IgD-negative memory B cell (primary cell): ENCODE measurements at regions not wholly inside any gene's neighbourhood (a gene's known extent, or its start where the extent isn't known, plus 50 kb on each side); places are given as distances from the start of the nearest gene placed in this dataset.

Experiments used
- H3K27ac Mint-ChIP-seq, 3 donors: one replicate each; pipeline ENCODE4 v1.8.0; 2020 to 2022; ENCODE audit warnings: mild to moderate bottlenecking in 3 of 3, mixed read lengths in 3 of 3, moderate library complexity in 1 of 3
- H3K27me3 Mint-ChIP-seq: one replicate; pipeline ENCODE4 v1.8.0; 2021; ENCODE audit warnings: mixed read lengths
- H3K36me3 Mint-ChIP-seq: one replicate; pipeline ENCODE4 v1.8.0; 2020; ENCODE audit warnings: mild to moderate bottlenecking, mixed read lengths
- H3K4me1 Mint-ChIP-seq, 3 donors: one replicate each; pipeline ENCODE4 v1.8.0; 2020 to 2022; ENCODE audit warnings: mixed read lengths in 3 of 3, mild to moderate bottlenecking in 1 of 3
- H3K4me3 Mint-ChIP-seq, 4 donors: one replicate each; pipeline ENCODE4 v1.8.0; 2020 to 2022; ENCODE audit warnings: mild to moderate bottlenecking in 4 of 4, mixed read lengths in 4 of 4, moderate library complexity in 3 of 4
- H3K9me3 Mint-ChIP-seq, 3 donors: one replicate each; pipeline ENCODE4 v1.8.0; 2020 to 2021; ENCODE audit warnings: mixed read lengths in 3 of 3, mild to moderate bottlenecking in 1 of 3

DNA sequence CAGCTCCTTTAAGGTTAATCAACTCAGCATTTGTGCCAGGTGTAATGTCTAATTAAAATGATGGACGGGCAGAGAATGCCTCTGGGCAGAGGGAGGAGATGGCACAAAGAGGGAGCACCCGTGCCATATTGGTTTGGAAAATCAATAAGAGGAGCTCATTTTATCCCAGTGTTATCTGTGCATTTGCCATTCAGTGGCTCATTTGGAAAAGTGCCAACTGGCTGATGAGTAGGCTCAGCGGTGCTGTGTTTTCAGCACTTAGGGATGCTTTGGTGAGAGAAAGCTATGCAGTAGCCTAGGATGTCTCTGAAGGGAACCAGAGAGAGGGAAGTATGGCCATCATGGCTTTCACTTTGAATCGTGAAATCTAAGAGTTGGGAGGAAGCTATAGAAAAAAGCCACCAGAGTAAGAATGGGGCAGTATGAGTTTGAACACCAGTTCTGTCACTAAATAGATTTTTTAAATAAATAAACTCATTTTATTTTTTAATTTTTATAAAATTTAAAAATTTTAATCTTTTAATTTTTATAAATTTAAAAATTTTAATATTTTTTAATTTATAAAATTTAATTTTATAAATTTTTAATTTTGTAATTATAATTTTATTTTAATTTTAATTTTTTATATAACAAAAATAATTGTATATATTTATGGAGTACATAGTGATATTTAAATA is 472.8 kb downstream of the BRINP1 start:
- Mint-ChIP-seq H3K36me3 (no peaks in the 10 kb centered on the region), H3K27me3 (no peaks in the 10 kb centered on the region), H3K4me1 (no peaks in the 10 kb centered on the region), H3K9me3 (peaks cover 0 to under 1% (median 0%) of the 10 kb centered on the region in 3 donors), H3K27ac (no peak overlapping the region), H3K4me3 (no peak overlapping the region)

DNA sequence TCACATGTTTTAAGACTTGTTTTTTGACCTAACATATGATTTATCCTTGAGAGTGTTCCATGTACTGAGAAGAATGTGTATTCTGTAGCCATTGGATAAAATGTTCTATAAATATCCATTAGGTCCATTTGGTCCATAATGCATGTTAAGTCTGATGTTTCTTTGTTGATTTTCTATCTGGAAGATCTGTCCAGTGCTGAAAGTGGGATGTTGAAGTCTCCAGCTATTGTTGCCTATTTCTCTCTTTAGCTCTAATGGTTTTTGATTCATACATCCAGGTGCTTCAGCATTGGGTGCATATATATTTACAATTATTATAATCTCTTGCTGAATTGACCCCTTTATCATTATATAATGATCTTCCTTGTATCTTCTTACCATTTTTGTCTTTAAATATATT is 451.1 kb downstream of the BRINP1 start:
- Mint-ChIP-seq H3K9me3 (peaks cover 7 to 17% (median 13%) of the 10 kb centered on the region in 3 donors), H3K4me1 (no peaks in the 10 kb centered on the region), H3K36me3 (peaks cover 2% of the 10 kb centered on the region), H3K27me3 (no peaks in the 10 kb centered on the region), H3K27ac (no peak overlapping the region), H3K4me3 (no peak overlapping the region)

DNA sequence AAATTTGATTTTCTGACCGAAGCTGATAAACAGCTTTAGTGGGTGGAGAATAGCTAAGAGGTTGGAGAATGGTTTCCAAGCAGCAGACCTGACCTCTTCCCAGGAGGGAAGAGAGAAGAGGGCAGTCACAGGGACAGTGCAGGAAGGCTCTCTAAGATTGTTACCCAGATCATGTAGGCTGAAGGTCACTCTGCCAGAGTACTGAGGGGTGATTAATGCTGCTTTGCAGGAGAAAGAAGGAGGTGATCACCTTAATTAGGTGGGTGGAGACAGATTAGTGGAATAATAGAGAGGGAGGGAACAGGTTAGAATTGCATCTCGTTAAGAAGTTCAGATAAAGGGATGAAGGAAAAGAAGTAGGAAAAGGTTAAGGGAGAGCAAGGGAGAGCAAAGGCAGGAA is 440.5 kb downstream of the BRINP1 start:
- H3K9me3 Mint-ChIP-seq: no peaks in the 10 kb centered on the region
- H3K4me1 Mint-ChIP-seq: no peaks in the 10 kb centered on the region
- no peaks in the 10 kb centered on the region for H3K27me3 Mint-ChIP-seq
- H3K36me3 Mint-ChIP-seq: no peaks in the 10 kb centered on the region
- no peak overlapping the region for H3K4me3 Mint-ChIP-seq
- H3K27ac Mint-ChIP-seq: no peak overlapping the region

DNA sequence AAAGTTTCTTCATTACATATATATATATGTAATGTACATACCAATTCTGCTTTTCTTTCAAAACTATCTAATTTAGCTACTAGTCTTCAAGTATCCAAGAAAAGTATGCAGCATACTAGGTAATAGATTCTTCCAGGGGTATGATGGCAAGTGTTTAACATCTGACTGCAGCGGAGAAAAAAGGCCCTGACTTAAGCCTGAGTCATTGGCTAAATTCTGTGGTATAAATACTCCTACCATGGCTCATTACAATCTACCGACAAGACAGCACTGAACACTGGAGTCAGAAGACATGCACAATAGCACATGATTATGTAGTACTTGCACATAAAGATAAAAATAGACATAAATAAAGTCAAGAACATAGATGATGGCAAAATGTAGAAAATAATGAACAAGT is 439.9 kb downstream of the BRINP1 start:
- no peaks in the 10 kb centered on the region for H3K36me3 Mint-ChIP-seq

DNA sequence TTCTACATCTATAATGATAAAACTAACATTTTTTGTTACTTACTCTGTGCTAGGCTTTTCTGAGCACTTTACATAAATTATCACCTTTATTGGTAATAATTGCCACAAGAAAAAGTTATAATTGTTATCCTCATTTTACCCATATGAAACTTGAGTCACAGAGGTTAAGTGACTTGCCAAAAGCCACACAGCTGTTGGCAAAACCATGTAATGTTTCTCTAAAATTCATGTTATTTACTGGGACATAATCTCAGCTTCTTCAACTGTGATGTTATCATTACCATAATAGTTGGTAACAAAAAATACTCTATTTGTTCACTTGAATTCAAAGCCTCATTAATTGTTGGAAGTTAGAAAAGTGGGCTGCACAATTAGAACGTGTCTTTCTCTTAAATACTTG is 437.3 kb downstream of the BRINP1 start:
- Mint-ChIP-seq H3K4me1 (no peaks in the 10 kb centered on the region), H3K9me3 (peaks cover 0 to 6% (median 2%) of the 10 kb centered on the region in 3 donors), H3K36me3 (no peaks in the 10 kb centered on the region), H3K27ac (no peak overlapping the region), H3K27me3 (no peaks in the 10 kb centered on the region), H3K4me3 (no peak overlapping the region)

More for the DNA sequence above, 439.9 kb downstream of the BRINP1 start:
- Mint-ChIP-seq H3K9me3 (peaks cover 0 to 5% (median 2%) of the 10 kb centered on the region in 3 donors), H3K4me1 (no peaks in the 10 kb centered on the region), H3K4me3 (no peak overlapping the region), H3K27ac (no peak overlapping the region), H3K27me3 (no peaks in the 10 kb centered on the region)

DNA sequence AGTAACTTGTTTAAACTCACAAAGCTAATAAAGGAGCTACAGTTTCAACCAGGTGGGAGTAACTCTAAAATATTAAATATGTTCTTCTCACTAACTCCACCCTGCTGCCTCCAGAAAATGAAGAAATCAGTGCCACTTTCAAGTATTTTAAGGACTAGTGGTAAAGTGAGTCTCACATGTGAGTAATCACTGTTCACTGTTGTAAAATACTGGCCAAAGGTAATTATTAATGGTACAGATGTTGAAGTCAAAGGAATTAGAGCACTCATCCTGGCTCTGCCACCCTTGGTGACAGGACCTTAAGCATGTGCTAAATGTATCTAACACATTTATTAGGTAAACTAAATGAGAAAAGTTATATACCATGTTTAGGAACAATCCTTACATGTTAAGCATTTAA is 430.7 kb downstream of the BRINP1 start:
- H3K9me3 Mint-ChIP-seq: peaks cover 0 to 15% (median 3%) of the 10 kb centered on the region in 3 donors
- no peaks in the 10 kb centered on the region for H3K36me3 Mint-ChIP-seq
- no peak overlapping the region for H3K27ac Mint-ChIP-seq
- H3K4me3 Mint-ChIP-seq: no peak overlapping the region
- H3K27me3 Mint-ChIP-seq: no peaks in the 10 kb centered on the region
- no peaks in the 10 kb centered on the region for H3K4me1 Mint-ChIP-seq

DNA sequence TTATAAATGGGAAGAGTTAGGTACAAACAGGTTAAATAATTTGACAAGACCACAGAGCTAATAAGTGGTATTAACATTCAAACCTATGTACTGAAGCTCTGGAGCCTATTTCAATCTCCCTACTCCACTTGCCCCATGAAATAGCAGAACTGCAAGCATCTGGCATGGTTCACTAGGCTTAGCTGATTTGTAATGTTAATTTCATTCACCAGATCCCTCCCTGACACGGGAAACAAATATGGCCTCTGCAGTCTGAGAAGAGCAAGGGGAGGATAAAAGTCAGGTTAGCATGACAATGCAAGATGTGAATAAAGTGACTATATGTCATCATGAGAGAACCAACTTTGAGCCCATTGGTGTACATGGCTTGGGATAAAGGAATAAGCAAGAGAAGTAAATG is 428.8 kb downstream of the BRINP1 start:
- no peaks in the 10 kb centered on the region for H3K4me1 Mint-ChIP-seq
- no peaks in the 10 kb centered on the region for H3K27me3 Mint-ChIP-seq
- H3K36me3 Mint-ChIP-seq: no peaks in the 10 kb centered on the region
- peaks cover 1 to 9% (median 2%) of the 10 kb centered on the region in 3 donors for H3K9me3 Mint-ChIP-seq
- no peak overlapping the region for H3K4me3 Mint-ChIP-seq
- no peak overlapping the region for H3K27ac Mint-ChIP-seq

DNA sequence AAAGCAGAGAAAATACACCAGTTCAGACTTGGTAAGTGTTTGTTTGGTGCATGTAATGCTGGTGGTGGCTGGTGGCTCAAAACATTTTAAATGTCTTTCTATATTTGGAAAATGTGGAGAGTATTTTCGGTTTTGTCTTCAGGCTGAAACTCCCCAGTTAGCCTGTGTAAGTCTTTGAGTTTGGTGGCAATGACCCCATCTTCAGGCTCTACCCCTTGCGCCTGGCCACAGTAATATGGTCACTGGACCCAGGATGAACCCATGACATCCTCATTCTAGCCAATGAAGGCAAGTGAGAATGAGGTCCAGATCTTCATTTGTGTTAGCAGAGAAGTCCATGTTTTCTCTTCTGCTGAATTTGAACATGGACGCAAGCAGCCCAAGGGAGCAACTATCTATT is 422.6 kb downstream of the BRINP1 start:
- no peak overlapping the region for H3K27ac Mint-ChIP-seq
- H3K4me3 Mint-ChIP-seq: no peak overlapping the region
- peaks cover 0 to 4% (median 3%) of the 10 kb centered on the region in 3 donors for H3K9me3 Mint-ChIP-seq
- H3K36me3 Mint-ChIP-seq: no peaks in the 10 kb centered on the region
- no peaks in the 10 kb centered on the region for H3K4me1 Mint-ChIP-seq
- H3K27me3 Mint-ChIP-seq: no peaks in the 10 kb centered on the region

DNA sequence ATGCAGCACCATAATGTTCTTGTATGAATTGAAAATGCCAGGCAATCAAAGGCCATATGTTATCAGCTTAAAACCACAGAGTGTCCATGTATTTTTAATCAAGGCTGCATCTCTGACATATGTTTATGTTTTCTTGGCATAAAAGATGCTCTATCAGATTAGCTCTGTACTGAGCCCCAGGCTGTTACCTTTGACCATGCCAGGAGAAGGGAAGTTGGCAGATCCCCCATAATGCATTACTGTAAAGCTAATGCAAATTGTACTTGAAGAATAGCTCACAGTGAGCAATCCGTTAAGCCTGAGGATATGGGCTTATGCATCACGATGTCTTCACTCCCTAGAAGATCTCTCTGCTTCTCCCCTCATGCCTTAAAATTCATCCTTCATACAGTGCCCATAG is 414.4 kb downstream of the BRINP1 start:
- Mint-ChIP-seq H3K27ac (no peak overlapping the region), H3K4me3 (no peak overlapping the region)

DNA sequence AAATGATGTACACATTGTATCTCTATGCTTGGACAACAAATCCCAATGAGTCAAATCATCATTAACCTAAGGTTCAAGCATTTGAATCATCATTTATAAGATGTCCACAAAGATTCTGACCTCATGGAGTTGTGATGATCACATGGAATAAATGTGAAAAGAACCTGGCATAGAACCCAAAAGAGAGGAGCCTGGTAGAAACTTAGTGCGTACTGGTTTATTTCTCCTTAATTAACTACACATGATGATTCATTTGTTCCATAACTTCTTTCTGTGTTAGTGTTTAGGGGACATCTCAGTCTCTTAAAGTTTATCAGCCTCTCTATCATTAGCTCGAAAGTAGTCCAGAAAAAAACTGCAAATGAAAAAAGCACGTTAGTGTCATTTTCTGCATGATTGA is 411.6 kb downstream of the BRINP1 start:
- H3K27me3 Mint-ChIP-seq: no peaks in the 10 kb centered on the region
- no peak overlapping the region for H3K27ac Mint-ChIP-seq
- H3K4me3 Mint-ChIP-seq: no peak overlapping the region
- H3K36me3 Mint-ChIP-seq: no peaks in the 10 kb centered on the region
- peaks cover 3 to 7% (median 3%) of the 10 kb centered on the region in 3 donors for H3K9me3 Mint-ChIP-seq
- H3K4me1 Mint-ChIP-seq: no peaks in the 10 kb centered on the region

More for the DNA sequence above, 414.4 kb downstream of the BRINP1 start:
- H3K27me3 Mint-ChIP-seq: no peaks in the 10 kb centered on the region
- H3K36me3 Mint-ChIP-seq: no peaks in the 10 kb centered on the region
- peaks cover 3 to 11% (median 6%) of the 10 kb centered on the region in 3 donors for H3K9me3 Mint-ChIP-seq
- H3K4me1 Mint-ChIP-seq: no peaks in the 10 kb centered on the region

DNA sequence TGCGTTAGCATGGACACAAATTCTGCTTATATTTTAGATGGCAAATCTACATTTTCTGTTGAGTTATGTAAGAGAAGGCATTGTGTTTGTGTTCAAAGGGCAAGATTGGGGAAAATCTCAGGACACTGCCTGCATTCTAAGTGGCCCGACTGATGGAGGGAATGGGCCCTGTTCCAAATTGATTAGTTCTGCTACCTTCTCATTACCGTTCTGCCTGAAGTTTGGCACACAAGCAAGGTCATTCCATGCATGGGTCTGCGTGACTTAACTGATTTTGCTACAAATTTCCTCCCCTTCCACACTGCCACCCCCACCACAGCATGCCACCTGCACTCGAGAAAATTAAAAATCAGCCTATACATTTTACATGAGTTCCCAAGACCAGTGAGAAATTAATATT is 409.9 kb downstream of the BRINP1 start:
- Mint-ChIP-seq H3K4me3 (no peak overlapping the region), H3K36me3 (no peaks in the 10 kb centered on the region), H3K9me3 (peaks cover 3 to 7% (median 3%) of the 10 kb centered on the region in 3 donors), H3K4me1 (no peaks in the 10 kb centered on the region), H3K27ac (no peak overlapping the region), H3K27me3 (no peaks in the 10 kb centered on the region)

DNA sequence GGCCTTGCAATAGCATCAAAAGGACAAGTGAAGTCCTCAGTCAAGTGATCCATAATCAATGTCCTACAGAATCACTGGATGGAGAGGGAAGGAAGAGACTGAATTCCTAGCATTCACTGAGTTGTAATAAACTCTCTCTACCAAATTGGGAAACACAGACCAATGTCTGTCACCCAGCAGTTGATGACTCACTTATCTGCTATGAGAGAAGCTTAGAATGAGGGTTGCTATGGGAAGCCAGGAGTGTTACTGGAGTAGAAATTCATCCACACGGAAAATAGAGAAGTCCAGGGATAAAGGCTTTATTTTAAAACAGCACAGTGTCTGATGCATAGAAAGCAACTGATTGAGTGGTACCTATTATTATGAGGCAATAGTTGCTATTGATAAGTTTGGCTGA is 407.4 kb downstream of the BRINP1 start:
- H3K4me1 Mint-ChIP-seq: no peaks in the 10 kb centered on the region
- no peaks in the 10 kb centered on the region for H3K27me3 Mint-ChIP-seq
- H3K27ac Mint-ChIP-seq: no peak overlapping the region
- no peaks in the 10 kb centered on the region for H3K36me3 Mint-ChIP-seq
- peaks cover 0 to 3% (median 1%) of the 10 kb centered on the region in 3 donors for H3K9me3 Mint-ChIP-seq
- H3K4me3 Mint-ChIP-seq: no peak overlapping the region

DNA sequence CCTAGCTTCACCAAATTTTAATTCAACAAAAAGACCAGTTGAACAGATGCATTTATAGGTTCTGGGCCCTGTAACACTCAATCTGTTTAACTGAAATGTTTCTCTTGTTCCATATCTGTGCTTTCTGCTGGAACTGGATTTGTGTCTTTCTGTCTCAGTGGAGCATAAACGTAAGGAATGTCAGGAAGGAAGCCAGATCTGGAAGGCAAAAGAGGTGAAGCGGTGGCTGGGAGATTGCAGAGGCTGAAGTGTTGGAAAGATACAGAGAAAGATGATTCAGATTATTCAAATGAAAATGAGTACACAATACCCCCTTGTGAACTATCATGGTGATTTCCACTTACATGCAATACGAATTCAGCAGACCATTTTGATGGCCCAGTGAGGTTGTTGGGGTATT is 406.8 kb downstream of the BRINP1 start:
- Mint-ChIP-seq H3K27ac (no peak overlapping the region), H3K4me1 (no peaks in the 10 kb centered on the region), H3K4me3 (no peak overlapping the region), H3K36me3 (no peaks in the 10 kb centered on the region), H3K9me3 (peaks cover 0 to 3% (median 0%) of the 10 kb centered on the region in 3 donors), H3K27me3 (no peaks in the 10 kb centered on the region)

DNA sequence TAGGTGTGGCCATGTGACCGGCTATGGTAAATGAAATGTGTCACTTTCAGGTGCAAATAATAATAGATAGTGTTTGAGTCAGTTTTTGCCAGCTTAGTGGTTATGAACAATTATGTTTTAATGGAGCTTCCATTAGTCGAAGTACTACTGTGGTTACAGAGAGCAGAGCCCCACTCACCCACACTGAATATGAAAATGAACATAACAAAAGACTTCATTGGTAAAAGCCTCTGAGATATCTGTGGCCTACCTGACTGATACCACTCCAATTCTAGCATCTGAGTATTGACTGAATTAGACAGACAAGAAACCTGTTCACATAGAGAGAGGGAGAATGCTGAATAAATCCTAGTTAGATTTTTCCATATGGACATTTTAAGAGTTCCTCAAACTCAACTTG is 405.6 kb downstream of the BRINP1 start:
- H3K36me3 Mint-ChIP-seq: no peaks in the 10 kb centered on the region
- H3K4me3 Mint-ChIP-seq: no peak overlapping the region
- H3K9me3 Mint-ChIP-seq: peaks cover 0 to 3% (median 0%) of the 10 kb centered on the region in 3 donors
- H3K4me1 Mint-ChIP-seq: no peaks in the 10 kb centered on the region
- H3K27me3 Mint-ChIP-seq: no peaks in the 10 kb centered on the region
- H3K27ac Mint-ChIP-seq: no peak overlapping the region

DNA sequence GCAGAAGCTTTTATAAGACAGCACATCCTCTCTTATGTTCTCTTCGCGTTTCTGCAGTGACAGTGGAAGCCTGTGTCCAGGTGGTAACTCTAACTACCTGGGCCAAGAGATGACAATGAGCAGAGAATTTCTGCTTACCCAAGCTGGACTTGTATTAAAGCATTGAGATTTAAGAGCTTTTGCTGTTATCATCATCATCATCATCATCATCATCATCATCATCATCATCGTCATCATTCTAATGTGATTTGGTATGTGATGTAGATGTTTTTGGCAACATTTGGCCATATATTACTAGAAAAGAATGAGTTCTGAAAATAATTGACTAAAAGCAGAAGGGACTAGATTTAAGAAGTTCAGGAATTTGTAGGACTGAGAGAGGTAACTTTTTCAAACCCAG is 401.3 kb downstream of the BRINP1 start:
- H3K27ac Mint-ChIP-seq: no peak overlapping the region

DNA sequence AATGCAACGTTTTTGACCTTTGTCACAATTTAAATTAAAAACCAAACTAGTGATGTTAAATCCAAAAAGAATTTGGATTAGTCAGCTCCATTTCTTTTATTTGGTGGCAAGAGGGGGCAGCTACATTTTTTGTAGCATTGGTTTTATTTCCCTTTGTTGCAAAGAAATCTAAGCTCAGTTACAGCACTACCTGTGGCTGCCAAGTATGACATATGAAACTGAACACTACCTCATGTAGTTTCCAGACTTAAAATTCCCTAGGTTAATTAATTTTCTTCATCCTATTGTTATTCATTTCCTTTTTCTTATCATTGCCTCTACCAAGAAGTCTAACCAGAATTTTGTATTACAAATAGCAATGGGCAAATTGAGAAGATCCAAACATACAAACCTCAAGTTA is 393.5 kb downstream of the BRINP1 start:
- peaks cover under 1% of the 10 kb centered on the region for H3K36me3 Mint-ChIP-seq
- H3K27ac Mint-ChIP-seq: no peak overlapping the region
- H3K9me3 Mint-ChIP-seq: peaks cover under 1 to 12% (median 4%) of the 10 kb centered on the region in 3 donors
- H3K4me1 Mint-ChIP-seq: no peaks in the 10 kb centered on the region
- H3K4me3 Mint-ChIP-seq: no peak overlapping the region
- H3K27me3 Mint-ChIP-seq: no peaks in the 10 kb centered on the region

More for the DNA sequence above, 401.3 kb downstream of the BRINP1 start:
- H3K4me1 Mint-ChIP-seq: no peaks in the 10 kb centered on the region
- H3K9me3 Mint-ChIP-seq: peaks cover 0 to 6% (median 2%) of the 10 kb centered on the region in 3 donors
- H3K36me3 Mint-ChIP-seq: peaks cover 3% of the 10 kb centered on the region
- no peaks in the 10 kb centered on the region for H3K27me3 Mint-ChIP-seq
- no peak overlapping the region for H3K4me3 Mint-ChIP-seq
